ENCODE measurements at regions not wholly inside any gene's neighbourhood (a gene's known extent, or its start where the extent isn't known, plus 50 kb on each side); places are given as distances from the start of the nearest gene placed in this dataset.

- H3K4me2 ChIP-seq (ENCODE audit: extremely low read depth, insufficient read depth, low read length), result no peak overlapping the region
- no peaks in the 10 kb centered on the region for H3K4me1 ChIP-seq (ENCODE audit: control insufficient read depth, extremely low read depth, insufficient read depth, low read length)
- no peaks in the 10 kb centered on the region for H3K36me3 ChIP-seq (ENCODE audit: control insufficient read depth, insufficient read depth, low read length)
- no peak overlapping the region for H3K9ac ChIP-seq (ENCODE audit: insufficient read depth, low read length)
- TF ChIP-seq EZH2 (IDR thresholded peaks at IDR 0.05; ENCODE audit: low read length, missing control alignments), result no peak
- no peak for TF ChIP-seq CTCF (conservative IDR thresholded peaks at IDR 0.05 in 1 of 2, IDR thresholded peaks at IDR 0.05 in 1 of 2; ENCODE audit: low read depth in 1 of 2, low read length in 2 of 2)
- H3K27me3 ChIP-seq (ENCODE audit: control insufficient read depth, insufficient read depth, low read length), result no peaks in the 10 kb centered on the region
- H4K20me1 ChIP-seq (ENCODE audit: control insufficient read depth, extremely low read depth, insufficient read depth, low read length), result no peaks in the 10 kb centered on the region
- H3K9me3 ChIP-seq (ENCODE audit: control insufficient read depth, insufficient read depth, low read depth, low read length), result no peaks in the 10 kb centered on the region
- no peaks in the 10 kb centered on the region for H3K79me2 ChIP-seq (ENCODE audit: control insufficient read depth, insufficient read depth, low read length)
- H3K27ac ChIP-seq (ENCODE audit: insufficient read depth, low read length), result no peak overlapping the region
- no peak overlapping the region for H2AFZ ChIP-seq (ENCODE audit: low read length)
- H3K4me3 ChIP-seq (replicated peaks in 1 of 4; ENCODE audit: control extremely low read depth in 1 of 4, insufficient read depth in 1 of 4, low read depth in 3 of 4, low read length in 4 of 4), result no peak overlapping the region
- DNase-seq (ENCODE audit: low read depth in 2 of 2), result no peak
These were observed 137.9 kb upstream of the ATP2B1 start for GRCh38 chr12:89846473-89847055.

GRCh38 chr12:89845767-89846166, 137.1 kb upstream of the ATP2B1 start:
- Histone ChIP-seq H2AFZ (ENCODE audit: low read length) (no peak overlapping the region), H4K20me1 (ENCODE audit: control insufficient read depth, extremely low read depth, insufficient read depth, low read length) (no peaks in the 10 kb centered on the region), H3K9ac (ENCODE audit: insufficient read depth, low read length) (no peak overlapping the region), H3K4me1 (ENCODE audit: control insufficient read depth, extremely low read depth, insufficient read depth, low read length) (no peaks in the 10 kb centered on the region), H3K4me2 (ENCODE audit: extremely low read depth, insufficient read depth, low read length) (no peak overlapping the region), H3K27me3 (ENCODE audit: control insufficient read depth, insufficient read depth, low read length) (no peaks in the 10 kb centered on the region), H3K4me3 (replicated peaks in 1 of 4; ENCODE audit: control extremely low read depth in 1 of 4, insufficient read depth in 1 of 4, low read depth in 3 of 4, low read length in 4 of 4) (no peak overlapping the region), H3K27ac (ENCODE audit: insufficient read depth, low read length) (no peak overlapping the region), H3K79me2 (ENCODE audit: control insufficient read depth, insufficient read depth, low read length) (no peaks in the 10 kb centered on the region), H3K36me3 (ENCODE audit: control insufficient read depth, insufficient read depth, low read length) (no peaks in the 10 kb centered on the region), H3K9me3 (ENCODE audit: control insufficient read depth, insufficient read depth, low read depth, low read length) (no peaks in the 10 kb centered on the region)
- no peak for DNase-seq (ENCODE audit: low read depth in 2 of 2)
- TF ChIP-seq CTCF (conservative IDR thresholded peaks at IDR 0.05 in 1 of 2, IDR thresholded peaks at IDR 0.05 in 1 of 2; ENCODE audit: low read depth in 1 of 2, low read length in 2 of 2) (no peak), EZH2 (IDR thresholded peaks at IDR 0.05; ENCODE audit: low read length, missing control alignments) (no peak)

- H3K9ac ChIP-seq (ENCODE audit: insufficient read depth, low read length), result no peak overlapping the region
- no peak overlapping the region for H2AFZ ChIP-seq (ENCODE audit: low read length)
- H3K79me2 ChIP-seq (ENCODE audit: control insufficient read depth, insufficient read depth, low read length), result no peaks in the 10 kb centered on the region
- H3K4me2 ChIP-seq (ENCODE audit: extremely low read depth, insufficient read depth, low read length), result no peak overlapping the region
- H3K9me3 ChIP-seq (ENCODE audit: control insufficient read depth, insufficient read depth, low read depth, low read length), result no peaks in the 10 kb centered on the region
- H3K4me1 ChIP-seq (ENCODE audit: control insufficient read depth, extremely low read depth, insufficient read depth, low read length), result no peaks in the 10 kb centered on the region
- H4K20me1 ChIP-seq (ENCODE audit: control insufficient read depth, extremely low read depth, insufficient read depth, low read length), result no peaks in the 10 kb centered on the region
- TF ChIP-seq EZH2 (IDR thresholded peaks at IDR 0.05; ENCODE audit: low read length, missing control alignments), result no peak
- no peak for TF ChIP-seq CTCF (conservative IDR thresholded peaks at IDR 0.05 in 1 of 2, IDR thresholded peaks at IDR 0.05 in 1 of 2; ENCODE audit: low read depth in 1 of 2, low read length in 2 of 2)
- no peaks in the 10 kb centered on the region for H3K27me3 ChIP-seq (ENCODE audit: control insufficient read depth, insufficient read depth, low read length)
- no peak overlapping the region for H3K4me3 ChIP-seq (replicated peaks in 1 of 4; ENCODE audit: control extremely low read depth in 1 of 4, insufficient read depth in 1 of 4, low read depth in 3 of 4, low read length in 4 of 4)
- DNase-seq (ENCODE audit: low read depth in 2 of 2), result no peak
- H3K27ac ChIP-seq (ENCODE audit: insufficient read depth, low read length), result no peak overlapping the region
- no peaks in the 10 kb centered on the region for H3K36me3 ChIP-seq (ENCODE audit: control insufficient read depth, insufficient read depth, low read length)
These were observed 136.7 kb upstream of the ATP2B1 start for GRCh38 chr12:89845366-89845765.
